HUES6 (cell line): ENCODE measurements at regions not wholly inside any gene's neighbourhood (a gene's known extent, or its start where the extent isn't known, plus 50 kb on each side); places are given as distances from the start of the nearest gene placed in this dataset.

ENCODE experiments used
- H3K27ac ChIP-seq: 2 replicates; pipeline ENCODE4 v1.7.0; 2013; ENCODE audit warnings: low read depth, mild to moderate bottlenecking, low read length, inconsistent platforms
- H3K27me3 ChIP-seq: 2 replicates; pipeline ENCODE4 v1.6.1; 2013; ENCODE audit warnings: low read length; ENCODE audit not compliant: control insufficient read depth, insufficient read depth
- H3K36me3 ChIP-seq: 2 replicates; pipeline ENCODE4 v1.6.1; 2013; ENCODE audit warnings: low read length; ENCODE audit not compliant: control insufficient read depth, insufficient read depth
- H3K4me1 ChIP-seq: 2 replicates; pipeline ENCODE4 v1.6.1; 2013; ENCODE audit warnings: low read length; ENCODE audit not compliant: control insufficient read depth, insufficient read depth
- H3K4me3 ChIP-seq: 2 replicates; pipeline ENCODE4 v1.5.1; 2013; ENCODE audit warnings: low read depth, low read length
- H3K9ac ChIP-seq: one replicate; pipeline ENCODE4 v1.6.1; 2013; ENCODE audit warnings: mild to moderate bottlenecking, low read length
- H3K9me3 ChIP-seq: 2 replicates; pipeline ENCODE4 v1.6.1; 2013; ENCODE audit warnings: low read depth, low read length; ENCODE audit not compliant: control insufficient read depth, insufficient read depth

- H3K9ac ChIP-seq = no peak overlapping the region
- H3K9me3 ChIP-seq = no peaks in the 10 kb centered on the region
- H3K36me3 ChIP-seq = no peaks in the 10 kb centered on the region
- peaks cover 8% of the 10 kb centered on the region; the same call in 1 of the 2 replicates for H3K4me1 ChIP-seq
- no peak overlapping the region for H3K27ac ChIP-seq
- H3K27me3 ChIP-seq = peaks cover 11% of the 10 kb centered on the region
- no peak overlapping the region for H3K4me3 ChIP-seq
Observed at GRCh38 chr4:14865031-14865366, 137.3 kb upstream of the CPEB2 start.

GRCh38 chr4:14865804-14866203 is 136.5 kb upstream of the CPEB2 start:
- H3K9ac ChIP-seq = no peak overlapping the region
- no peaks in the 10 kb centered on the region for H3K9me3 ChIP-seq
- no peak overlapping the region for H3K27ac ChIP-seq
- H3K36me3 ChIP-seq = no peaks in the 10 kb centered on the region
- peaks cover 8% of the 10 kb centered on the region; the same call in 1 of the 2 replicates for H3K4me1 ChIP-seq
- H3K4me3 ChIP-seq = no peak overlapping the region
- peaks cover 11% of the 10 kb centered on the region for H3K27me3 ChIP-seq

GRCh38 chr4:14867847-14868246 is 134.4 kb upstream of the CPEB2 start:
- Histone ChIP-seq H3K4me1 (peaks cover 16% of the 10 kb centered on the region), H3K9me3 (no peaks in the 10 kb centered on the region), H3K4me3 (no peak overlapping the region), H3K27me3 (no peaks in the 10 kb centered on the region; the same call in 1 of the 2 replicates), H3K27ac (no peak overlapping the region), H3K9ac (no peak overlapping the region), H3K36me3 (no peaks in the 10 kb centered on the region)

- Histone ChIP-seq H3K9me3 (no peaks in the 10 kb centered on the region), H3K36me3 (no peaks in the 10 kb centered on the region), H3K9ac (no peak overlapping the region), H3K4me1 (peaks cover 16% of the 10 kb centered on the region), H3K4me3 (no peak overlapping the region), H3K27ac (no peak overlapping the region), H3K27me3 (no peaks in the 10 kb centered on the region; the same call in 1 of the 2 replicates)
Observed at GRCh38 chr4:14868426-14869395, 133.6 kb upstream of the CPEB2 start.

- Histone ChIP-seq H3K4me1 (peaks cover 16% of the 10 kb centered on the region), H3K4me3 (no peak overlapping the region), H3K9me3 (no peaks in the 10 kb centered on the region), H3K27me3 (no peaks in the 10 kb centered on the region; the same call in 1 of the 2 replicates), H3K9ac (no peak overlapping the region), H3K27ac (no peak overlapping the region), H3K36me3 (no peaks in the 10 kb centered on the region)
Observed at GRCh38 chr4:14871676-14872430, 130.4 kb upstream of the CPEB2 start.

GRCh38 chr4:14874990-14875389 is 127.3 kb upstream of the CPEB2 start:
- H3K9ac ChIP-seq = no peak overlapping the region
- peaks cover 8% of the 10 kb centered on the region; the same call in 1 of the 2 replicates for H3K4me1 ChIP-seq
- no peak overlapping the region for H3K27ac ChIP-seq
- no peaks in the 10 kb centered on the region; the same call in 1 of the 2 replicates for H3K27me3 ChIP-seq
- H3K4me3 ChIP-seq = no peak overlapping the region
- no peaks in the 10 kb centered on the region for H3K36me3 ChIP-seq
- H3K9me3 ChIP-seq = no peaks in the 10 kb centered on the region

- H3K4me1 ChIP-seq = peaks cover under 1% of the 10 kb centered on the region; the same call in 1 of the 2 replicates
- no peaks in the 10 kb centered on the region for H3K36me3 ChIP-seq
- no peaks in the 10 kb centered on the region for H3K9me3 ChIP-seq
- no peak overlapping the region for H3K4me3 ChIP-seq
- H3K9ac ChIP-seq = no peak overlapping the region
- H3K27me3 ChIP-seq = no peaks in the 10 kb centered on the region
- H3K27ac ChIP-seq = no peak overlapping the region
Observed at GRCh38 chr4:14877246-14878225, 124.7 kb upstream of the CPEB2 start.

GRCh38 chr4:14878681-14879080 is 123.6 kb upstream of the CPEB2 start:
- H3K9me3 ChIP-seq = no peaks in the 10 kb centered on the region
- H3K4me3 ChIP-seq = no peak overlapping the region
- no peaks in the 10 kb centered on the region for H3K36me3 ChIP-seq
- H3K27me3 ChIP-seq = no peaks in the 10 kb centered on the region
- H3K9ac ChIP-seq = no peak overlapping the region
- H3K27ac ChIP-seq = no peak overlapping the region
- H3K4me1 ChIP-seq = no peaks in the 10 kb centered on the region

GRCh38 chr4:14879683-14880082 is 122.6 kb upstream of the CPEB2 start:
- Histone ChIP-seq H3K27me3 (no peaks in the 10 kb centered on the region), H3K9ac (no peak overlapping the region), H3K4me3 (no peak overlapping the region), H3K4me1 (no peaks in the 10 kb centered on the region), H3K36me3 (no peaks in the 10 kb centered on the region), H3K9me3 (no peaks in the 10 kb centered on the region), H3K27ac (no peak overlapping the region)

- Histone ChIP-seq H3K4me1 (no peaks in the 10 kb centered on the region), H3K27ac (no peak overlapping the region), H3K4me3 (no peak overlapping the region), H3K9me3 (no peaks in the 10 kb centered on the region), H3K36me3 (no peaks in the 10 kb centered on the region), H3K9ac (no peak overlapping the region), H3K27me3 (no peaks in the 10 kb centered on the region)
Observed at GRCh38 chr4:14880805-14881204, 121.5 kb upstream of the CPEB2 start.
